Peyer's patch (tissue), 4 donors: ENCODE measurements at regions not wholly inside any gene's neighbourhood (a gene's known extent, or its start where the extent isn't known, plus 50 kb on each side); places are given as distances from the start of the nearest gene placed in this dataset.

ENCODE experiments used
- POLR2A ChIP-seq, 2 donors: fragments of 450-650 bp; IDR thresholded peaks; one replicate each; pipeline ENCODE4 v1.5.1; 2017; ENCODE audit warnings: antibody characterized with exemption in 2 of 2, mild to moderate bottlenecking in 2 of 2, moderate library complexity in 2 of 2
- TF ChIP-seq, protein P1 (sequence below), 6 experiments: fragments of 450-650 bp in 4 of 6; fragments of 200-600 bp in 2 of 6; sonication (generic) in 1 of 6; IDR thresholded peaks; one replicate each; pipeline ENCODE4 v1.5.1; 2017 to 2019; ENCODE audit warnings: antibody characterized with exemption in 6 of 6, mild to moderate bottlenecking in 3 of 6, moderate library complexity in 1 of 6

DNA sequence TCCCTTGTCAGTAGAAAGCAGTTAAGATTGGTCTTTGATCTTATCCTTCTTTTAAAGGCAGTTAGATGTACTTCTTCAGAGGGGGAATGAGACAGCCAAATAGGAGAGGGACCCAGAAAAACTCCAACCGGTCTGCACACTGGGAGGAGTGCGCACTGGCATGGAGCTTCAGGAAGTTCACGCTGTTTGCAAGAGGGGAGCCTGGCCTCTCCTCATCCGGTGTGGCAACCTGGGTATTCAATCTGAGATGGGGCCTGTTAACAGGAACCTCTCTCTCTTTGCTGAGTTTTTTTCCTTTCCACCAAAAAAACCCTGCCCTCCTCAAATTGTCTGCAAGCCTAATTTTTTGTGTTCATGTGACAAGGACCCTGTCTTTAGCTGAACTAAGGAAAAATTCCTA is 162.5 kb upstream of the OLIG3 start:
- TF ChIP-seq, protein P1, sequence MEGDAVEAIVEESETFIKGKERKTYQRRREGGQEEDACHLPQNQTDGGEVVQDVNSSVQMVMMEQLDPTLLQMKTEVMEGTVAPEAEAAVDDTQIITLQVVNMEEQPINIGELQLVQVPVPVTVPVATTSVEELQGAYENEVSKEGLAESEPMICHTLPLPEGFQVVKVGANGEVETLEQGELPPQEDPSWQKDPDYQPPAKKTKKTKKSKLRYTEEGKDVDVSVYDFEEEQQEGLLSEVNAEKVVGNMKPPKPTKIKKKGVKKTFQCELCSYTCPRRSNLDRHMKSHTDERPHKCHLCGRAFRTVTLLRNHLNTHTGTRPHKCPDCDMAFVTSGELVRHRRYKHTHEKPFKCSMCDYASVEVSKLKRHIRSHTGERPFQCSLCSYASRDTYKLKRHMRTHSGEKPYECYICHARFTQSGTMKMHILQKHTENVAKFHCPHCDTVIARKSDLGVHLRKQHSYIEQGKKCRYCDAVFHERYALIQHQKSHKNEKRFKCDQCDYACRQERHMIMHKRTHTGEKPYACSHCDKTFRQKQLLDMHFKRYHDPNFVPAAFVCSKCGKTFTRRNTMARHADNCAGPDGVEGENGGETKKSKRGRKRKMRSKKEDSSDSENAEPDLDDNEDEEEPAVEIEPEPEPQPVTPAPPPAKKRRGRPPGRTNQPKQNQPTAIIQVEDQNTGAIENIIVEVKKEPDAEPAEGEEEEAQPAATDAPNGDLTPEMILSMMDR (IDR thresholded peaks at IDR 0.05), result no peak
- no peak for TF ChIP-seq POLR2A (IDR thresholded peaks at IDR 0.05)
